ENCODE measurements at regions not wholly inside any gene's neighbourhood (a gene's known extent, or its start where the extent isn't known, plus 50 kb on each side); places are given as distances from the start of the nearest gene placed in this dataset.

DNA sequence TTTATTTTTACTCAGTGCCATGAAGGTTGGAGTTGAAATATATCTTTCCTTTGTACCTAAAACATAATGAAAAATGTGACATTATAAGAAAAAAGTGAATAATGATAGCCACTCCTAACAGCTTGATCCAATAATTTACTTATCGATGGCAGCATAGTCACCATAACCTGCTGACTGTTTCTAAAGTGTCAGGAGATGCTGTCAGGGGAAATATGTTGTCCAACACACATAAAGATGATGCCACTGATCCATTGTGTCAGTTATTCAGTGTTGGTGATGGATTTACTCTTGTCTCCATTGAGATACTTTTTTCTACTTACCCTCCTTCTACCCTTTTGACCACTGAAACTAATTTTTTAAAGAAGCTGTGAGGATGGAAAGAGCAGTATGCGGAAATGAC, 1006.9 kb upstream of the TMEFF2 start:
- TF ChIP-seq CTCF (IDR thresholded peaks at IDR 0.05) (no peak), ZFX (IDR thresholded peaks at IDR 0.05; ENCODE audit: borderline replicate concordance) (no peak)

All from 22Rv1 (cell line).